ENCODE measurements at regions not wholly inside any gene's neighbourhood (a gene's known extent, or its start where the extent isn't known, plus 50 kb on each side); places are given as distances from the start of the nearest gene placed in this dataset.

GRCh38 chr2:219733746-219734145 is 106.3 kb downstream of the SLC4A3 start:
- H4K20me1 ChIP-seq (ENCODE audit: control insufficient read depth, insufficient read depth, low read depth, low read length): peaks cover 4% of the 10 kb centered on the region; the same call in 1 of the 2 replicates
- TF ChIP-seq CTCF (IDR thresholded peaks at IDR 0.05; ENCODE audit: low read depth, low read length, poor library complexity, severe bottlenecking): no peak
- no peak for TF ChIP-seq EZH2phosphoT487 (IDR thresholded peaks at IDR 0.05; ENCODE audit: borderline replicate concordance, low read length)
- no peaks in the 10 kb centered on the region for H3K27me3 ChIP-seq (ENCODE audit: control insufficient read depth, low read length)
- no peaks in the 10 kb centered on the region for H3K9me2 ChIP-seq (replicated peaks; ENCODE audit: control insufficient read depth, low read length)
- no peaks in the 10 kb centered on the region for H3F3A ChIP-seq (ENCODE audit: control insufficient read depth, insufficient read depth)
- H3K4me1 ChIP-seq (ENCODE audit: control insufficient read depth, low read length): no peaks in the 10 kb centered on the region
- H3K4me3 ChIP-seq (ENCODE audit: low read length): no peak overlapping the region
- H3K27ac ChIP-seq (ENCODE audit: low read depth, low read length): no peak overlapping the region
- H3K4me2 ChIP-seq (ENCODE audit: low read length): no peak overlapping the region
- H3K36me3 ChIP-seq (ENCODE audit: control insufficient read depth, low read length): no peaks in the 10 kb centered on the region; the same call in 1 of the 2 replicates
- H3K9me3 ChIP-seq (ENCODE audit: control insufficient read depth, insufficient read depth, low read length): no peaks in the 10 kb centered on the region
- H3K79me2 ChIP-seq (ENCODE audit: control insufficient read depth, low read length): peaks cover 8% of the 10 kb centered on the region

- Histone ChIP-seq H4K20me1 (ENCODE audit: control insufficient read depth, insufficient read depth, low read depth, low read length) (peaks cover 4% of the 10 kb centered on the region; the same call in 1 of the 2 replicates), H3K36me3 (ENCODE audit: control insufficient read depth, low read length) (no peaks in the 10 kb centered on the region; the same call in 1 of the 2 replicates), H3K27me3 (ENCODE audit: control insufficient read depth, low read length) (no peaks in the 10 kb centered on the region), H3K9me3 (ENCODE audit: control insufficient read depth, insufficient read depth, low read length) (no peaks in the 10 kb centered on the region), H3K4me3 (ENCODE audit: low read length) (no peak overlapping the region), H3F3A (ENCODE audit: control insufficient read depth, insufficient read depth) (no peaks in the 10 kb centered on the region), H3K79me2 (ENCODE audit: control insufficient read depth, low read length) (peaks cover 7% of the 10 kb centered on the region), H3K4me2 (ENCODE audit: low read length) (no peak overlapping the region), H3K4me1 (ENCODE audit: control insufficient read depth, low read length) (no peaks in the 10 kb centered on the region), H3K9me2 (replicated peaks; ENCODE audit: control insufficient read depth, low read length) (no peaks in the 10 kb centered on the region), H3K27ac (ENCODE audit: low read depth, low read length) (no peak overlapping the region)
- TF ChIP-seq EZH2phosphoT487 (IDR thresholded peaks at IDR 0.05; ENCODE audit: borderline replicate concordance, low read length) (no peak), CTCF (IDR thresholded peaks at IDR 0.05; ENCODE audit: low read depth, low read length, poor library complexity, severe bottlenecking) (peak; percentile 63)
Measured at GRCh38 chr2:219736209-219736608, 108.8 kb downstream of the SLC4A3 start.

GRCh38 chr2:219737270-219737691 is 109.9 kb downstream of the SLC4A3 start:
- H3K27me3 ChIP-seq (ENCODE audit: control insufficient read depth, low read length): no peaks in the 10 kb centered on the region
- H4K20me1 ChIP-seq (ENCODE audit: control insufficient read depth, insufficient read depth, low read depth, low read length): peaks cover 4% of the 10 kb centered on the region; the same call in 1 of the 2 replicates
- H3K27ac ChIP-seq (ENCODE audit: low read depth, low read length): no peak overlapping the region
- 0 out of 2 replicates have a peak, but pooled peaks cover 3% of the 10 kb centered on the region for H3K79me2 ChIP-seq (ENCODE audit: control insufficient read depth, low read length)
- no peaks in the 10 kb centered on the region for H3K9me2 ChIP-seq (replicated peaks; ENCODE audit: control insufficient read depth, low read length)
- no peaks in the 10 kb centered on the region for H3F3A ChIP-seq (ENCODE audit: control insufficient read depth, insufficient read depth)
- H3K4me3 ChIP-seq (ENCODE audit: low read length): no peak overlapping the region
- H3K9me3 ChIP-seq (ENCODE audit: control insufficient read depth, insufficient read depth, low read length): no peaks in the 10 kb centered on the region
- H3K4me1 ChIP-seq (ENCODE audit: control insufficient read depth, low read length): no peaks in the 10 kb centered on the region
- no peak overlapping the region for H3K4me2 ChIP-seq (ENCODE audit: low read length)
- TF ChIP-seq EZH2phosphoT487 (IDR thresholded peaks at IDR 0.05; ENCODE audit: borderline replicate concordance, low read length): no peak
- TF ChIP-seq CTCF (IDR thresholded peaks at IDR 0.05; ENCODE audit: low read depth, low read length, poor library complexity, severe bottlenecking): no peak
- H3K36me3 ChIP-seq (ENCODE audit: control insufficient read depth, low read length): no peaks in the 10 kb centered on the region; the same call in 1 of the 2 replicates
